Stimulated activated naive B cell treated with anti-CD40 and anti-IgM and Interleukin-4, amounts not matched to agents 10 μg/mL and 1 μg/mL and 100 μg/mL, for 72 hours (primary cell): ENCODE measurements at regions not wholly inside any gene's neighbourhood (a gene's known extent, or its start where the extent isn't known, plus 50 kb on each side); places are given as distances from the start of the nearest gene placed in this dataset.

ENCODE experiments used
- ATAC-seq, 2 donors: fragments of 150-1000 bp; cut with Tn5 transposase; replicated peaks; 2 replicates each; pipeline ENCODE4 v1.10.0; 2021; ENCODE audit warnings: moderate library complexity in 1 of 2
- DNase-seq: peaks from one replicate; pipeline ENCODE4 v3.0.0; 2021
- H3K27ac Mint-ChIP-seq: one replicate; pipeline ENCODE4 v1.8.0; 2022; ENCODE audit warnings: mild to moderate bottlenecking, mixed read lengths
- H3K27me3 Mint-ChIP-seq, 2 donors: one replicate each; pipeline ENCODE4 v1.8.0; 2022; ENCODE audit warnings: mixed read lengths in 2 of 2
- H3K36me3 Mint-ChIP-seq, 2 donors: one replicate each; pipeline ENCODE4 v1.8.0; 2022; ENCODE audit warnings: mixed read lengths in 2 of 2, mild to moderate bottlenecking in 1 of 2
- H3K4me1 Mint-ChIP-seq, 2 donors: one replicate each; pipeline ENCODE4 v1.8.0; 2022; ENCODE audit warnings: mixed read lengths in 2 of 2, mild to moderate bottlenecking in 1 of 2
- H3K4me3 Mint-ChIP-seq, 2 donors: one replicate each; pipeline ENCODE4 v1.8.0; 2022; ENCODE audit warnings: mild to moderate bottlenecking in 2 of 2, mixed read lengths in 2 of 2, moderate library complexity in 1 of 2
- H3K9me3 Mint-ChIP-seq, 2 donors: one replicate each; pipeline ENCODE4 v1.8.0; 2022; ENCODE audit warnings: mixed read lengths in 2 of 2, mild to moderate bottlenecking in 1 of 2

DNA sequence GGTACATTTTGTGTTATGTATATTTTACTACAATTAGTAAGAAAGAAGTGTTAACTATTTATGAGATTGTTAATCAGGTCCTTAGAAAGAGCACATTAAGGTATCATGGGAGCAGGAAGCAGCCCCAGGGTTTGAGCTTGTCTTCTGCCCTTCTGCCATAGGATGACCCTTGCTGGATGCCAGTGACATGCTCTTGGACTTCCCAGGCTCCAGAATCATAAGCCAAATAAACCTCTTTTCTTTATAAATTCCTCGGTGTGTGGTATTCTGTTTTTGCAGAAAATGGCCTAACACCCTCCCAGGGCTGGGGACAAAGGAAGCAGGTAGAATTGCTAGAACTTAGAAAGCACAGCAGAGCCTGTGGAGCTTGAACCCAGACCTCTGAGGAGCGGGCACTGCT, 164.7 kb downstream of the VRK1 start:
- Mint-ChIP-seq H3K27me3 (no peaks in the 10 kb centered on the region), H3K4me1 (peaks cover 33 to 58% of the 10 kb centered on the region in 2 donors), H3K27ac (peak overlapping the region; percentile 75), H3K36me3 (peaks cover 15 to 38% of the 10 kb centered on the region in 2 donors), H3K9me3 (peaks cover 12 to 17% of the 10 kb centered on the region in 2 donors), H3K4me3 (no peak overlapping the region)
- DNase-seq (no peak), ATAC-seq (no peak)

DNA sequence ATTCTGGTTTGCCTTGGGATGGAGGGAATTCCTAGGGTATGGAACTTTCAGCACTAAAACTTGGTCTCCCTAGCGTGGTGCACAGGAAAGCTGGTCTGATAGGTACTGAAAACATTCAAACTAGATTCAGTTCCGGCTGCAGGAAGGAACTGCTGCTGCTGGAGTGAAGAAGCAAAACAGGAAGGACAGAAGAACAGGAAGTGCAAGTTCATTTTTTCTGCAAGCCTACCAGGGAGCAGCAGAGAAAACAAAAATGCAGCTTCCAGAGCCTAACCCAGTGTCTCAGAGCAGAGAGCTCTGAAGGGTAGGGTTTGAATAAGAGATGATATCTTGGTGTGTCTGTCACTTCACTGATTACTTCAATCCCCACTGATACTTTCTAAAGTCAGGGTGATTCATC, 165.2 kb downstream of the VRK1 start:
- no peaks in the 10 kb centered on the region for H3K27me3 Mint-ChIP-seq
- H3K27ac Mint-ChIP-seq: peak overlapping the region; percentile 75
- H3K36me3 Mint-ChIP-seq: peaks cover 15 to 34% of the 10 kb centered on the region in 2 donors
- peaks cover 13 to 17% of the 10 kb centered on the region in 2 donors for H3K9me3 Mint-ChIP-seq
- H3K4me3 Mint-ChIP-seq: no peak overlapping the region
- H3K4me1 Mint-ChIP-seq: peaks cover 33 to 62% of the 10 kb centered on the region in 2 donors
- peak; percentile 82 to 90 for ATAC-seq
- peak; percentile 17 for DNase-seq

DNA sequence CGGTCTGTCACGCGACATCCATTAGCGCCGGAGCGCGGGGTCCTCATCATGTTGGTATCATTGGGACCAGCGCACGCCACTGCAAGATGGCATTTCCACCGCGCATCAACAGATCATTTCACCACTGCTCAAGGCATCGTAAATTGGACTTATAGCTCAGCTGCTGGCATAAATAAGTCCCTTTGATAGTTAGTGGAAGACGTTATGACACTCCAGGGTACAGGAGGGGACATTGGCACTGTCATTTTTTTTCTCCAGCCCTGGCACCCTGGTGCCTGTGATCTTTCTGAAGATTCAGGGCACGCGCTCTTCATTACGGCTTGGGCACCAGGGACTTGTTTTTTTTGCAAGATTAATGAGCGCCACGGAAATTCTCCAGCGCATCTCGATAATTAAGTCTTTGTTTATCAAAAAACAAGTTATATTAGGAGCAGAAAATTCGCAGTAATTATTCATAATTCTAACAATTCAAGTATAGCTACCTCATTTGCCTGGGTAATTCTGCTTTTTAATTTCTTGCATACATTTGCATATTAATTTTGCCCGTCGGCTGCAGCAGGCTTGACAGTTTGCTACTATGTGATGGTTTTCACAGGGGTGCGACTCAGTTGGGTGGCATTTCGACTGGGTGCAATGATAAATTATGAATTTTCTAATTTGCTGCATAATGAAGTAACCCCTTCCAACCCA, 167.7 kb downstream of the VRK1 start:
- Mint-ChIP-seq H3K9me3 (peaks cover 14 to 17% of the 10 kb centered on the region in 2 donors), H3K4me3 (no peak overlapping the region), H3K36me3 (peaks cover 18 to 31% of the 10 kb centered on the region in 2 donors), H3K4me1 (peaks cover 31 to 62% of the 10 kb centered on the region in 2 donors), H3K27me3 (no peaks in the 10 kb centered on the region), H3K27ac (no peak overlapping the region)
- ATAC-seq (no peak), DNase-seq (no peak)

DNA sequence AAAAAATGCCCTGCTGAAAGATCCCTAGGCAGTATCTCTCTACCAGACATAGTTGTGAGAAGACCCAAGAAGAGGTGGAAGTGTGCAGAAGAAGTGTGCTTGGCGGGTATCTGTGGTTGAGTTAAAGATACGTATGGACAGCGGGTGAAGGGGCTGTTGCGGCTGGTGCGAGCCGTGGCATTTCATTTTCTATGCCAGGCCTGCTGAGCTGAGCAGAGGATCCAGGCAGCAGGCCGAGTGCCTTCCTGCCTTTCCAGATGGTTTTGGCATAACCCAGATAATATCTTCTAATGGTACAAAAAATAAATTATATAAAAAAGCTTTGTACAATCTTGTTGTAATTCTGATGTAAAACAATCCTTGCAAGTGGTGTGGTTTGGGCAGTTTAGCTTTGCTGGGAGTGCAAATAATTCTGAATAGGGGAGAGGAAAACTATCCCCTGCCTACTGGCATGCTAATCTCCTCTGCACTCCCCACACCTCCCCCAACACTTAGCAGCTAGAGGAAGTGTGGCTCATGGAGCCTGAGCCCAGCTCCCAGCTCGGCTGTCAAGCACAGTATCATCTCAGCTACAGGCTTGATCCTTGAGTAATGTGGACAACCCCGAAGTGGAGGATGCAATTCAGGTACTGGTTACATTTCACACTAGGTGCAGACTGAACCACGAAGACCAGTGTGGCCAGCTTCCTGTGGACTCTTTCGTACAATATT, 168.9 kb downstream of the VRK1 start:
- peaks cover 13 to 26% of the 10 kb centered on the region in 2 donors for H3K36me3 Mint-ChIP-seq
- peaks cover 25 to 50% of the 10 kb centered on the region in 2 donors for H3K4me1 Mint-ChIP-seq
- H3K4me3 Mint-ChIP-seq: no peak overlapping the region
- H3K9me3 Mint-ChIP-seq: peaks cover 11 to 13% of the 10 kb centered on the region in 2 donors
- no peak overlapping the region for H3K27ac Mint-ChIP-seq
- no peaks in the 10 kb centered on the region for H3K27me3 Mint-ChIP-seq
- DNase-seq (no peak), ATAC-seq (no peak)

DNA sequence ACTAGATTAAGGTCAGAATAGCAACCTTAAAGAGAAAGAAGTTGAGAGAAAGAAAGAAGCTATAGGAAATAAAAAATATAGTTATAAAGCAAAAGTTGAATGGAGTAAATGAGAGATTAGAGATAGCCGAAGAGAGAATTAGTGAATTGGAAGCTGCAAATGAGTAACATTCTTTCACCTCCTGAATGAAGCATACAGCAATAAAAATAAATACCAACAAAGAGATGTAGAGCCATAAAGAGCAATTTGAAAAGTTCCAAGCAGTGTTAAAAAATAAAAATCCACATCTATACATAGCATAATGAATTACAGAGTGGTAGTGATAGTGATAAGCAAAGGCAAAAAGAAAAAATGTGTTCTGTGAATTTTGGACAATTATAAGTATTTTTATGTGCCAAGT, 177.9 kb downstream of the VRK1 start:
- H3K36me3 Mint-ChIP-seq: peaks cover 6 to 17% of the 10 kb centered on the region in 2 donors
- DNase-seq (no peak), ATAC-seq (no peak)
- peaks cover 14 to 24% of the 10 kb centered on the region in 2 donors for H3K9me3 Mint-ChIP-seq
- H3K4me1 Mint-ChIP-seq: peaks cover 0 to 7% of the 10 kb centered on the region in 2 donors
- no peak overlapping the region for H3K27ac Mint-ChIP-seq
- peaks cover 12 to 16% of the 10 kb centered on the region in 2 donors for H3K27me3 Mint-ChIP-seq
- H3K4me3 Mint-ChIP-seq: no peak overlapping the region

DNA sequence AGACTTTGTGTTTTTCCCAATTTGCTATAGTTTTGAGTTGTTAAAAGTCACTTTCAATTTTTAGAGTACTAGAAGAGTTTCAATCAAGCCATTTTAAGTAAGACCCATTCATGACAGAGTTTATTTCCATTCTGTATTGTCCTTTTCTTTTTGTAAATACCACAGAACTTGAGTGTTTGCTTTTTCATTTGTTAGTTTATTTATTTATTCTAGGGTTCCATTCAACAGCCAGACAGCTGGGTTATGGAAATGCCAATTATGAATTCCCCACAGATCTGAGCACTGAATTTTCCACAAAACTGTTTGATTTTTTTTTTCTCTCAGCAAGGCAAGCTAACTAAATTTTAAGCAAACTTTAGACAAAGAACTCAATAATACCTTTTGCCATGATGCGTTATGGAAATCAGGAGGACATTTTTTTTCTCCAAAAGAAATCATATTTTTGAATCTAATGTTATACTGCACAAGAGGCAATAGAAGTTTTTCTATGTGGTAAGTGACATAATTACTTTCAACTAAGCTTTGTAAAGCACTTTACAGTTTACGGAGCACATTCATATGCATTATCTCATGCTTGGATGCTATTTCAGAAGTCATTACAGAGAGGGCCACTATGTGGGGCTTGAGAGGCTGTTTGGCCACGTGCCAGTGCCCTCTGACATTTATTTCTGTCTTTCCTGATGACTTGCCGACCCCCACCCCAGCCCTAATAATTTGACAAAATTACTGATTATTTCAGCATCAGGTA, 181.5 kb downstream of the VRK1 start:
- ATAC-seq (no peak), DNase-seq (no peak)
- Mint-ChIP-seq H3K27ac (no peak overlapping the region), H3K27me3 (peaks cover 17 to 27% of the 10 kb centered on the region in 2 donors), H3K36me3 (peaks cover 8 to 16% of the 10 kb centered on the region in 2 donors), H3K4me3 (no peak overlapping the region), H3K4me1 (peaks cover 0 to 7% of the 10 kb centered on the region in 2 donors), H3K9me3 (peaks cover 11 to 15% of the 10 kb centered on the region in 2 donors)

DNA sequence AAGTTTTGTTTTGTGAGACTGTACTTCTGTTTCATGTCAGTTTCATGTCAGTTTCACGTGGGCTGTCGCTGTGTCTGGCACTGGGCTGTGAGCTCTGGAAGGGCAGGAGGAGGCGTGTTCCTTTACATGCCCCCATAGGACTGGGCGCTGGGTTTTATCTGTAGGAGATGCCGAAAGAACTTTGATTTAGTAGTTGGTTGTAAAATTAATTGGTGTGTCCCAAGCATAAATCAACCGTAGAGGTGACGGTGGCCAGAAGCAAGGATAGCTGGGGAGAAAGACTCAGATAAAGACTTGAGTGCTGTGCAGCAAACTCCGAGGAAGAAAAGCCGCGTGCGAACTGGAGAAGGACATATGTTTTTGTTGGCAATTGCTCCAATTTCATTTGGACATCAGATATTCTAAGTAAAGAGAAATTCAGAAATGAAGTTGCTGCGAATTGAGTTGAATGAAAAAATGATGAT, 182.5 kb downstream of the VRK1 start:
- H3K27me3 Mint-ChIP-seq: peaks cover 17 to 32% of the 10 kb centered on the region in 2 donors

DNA sequence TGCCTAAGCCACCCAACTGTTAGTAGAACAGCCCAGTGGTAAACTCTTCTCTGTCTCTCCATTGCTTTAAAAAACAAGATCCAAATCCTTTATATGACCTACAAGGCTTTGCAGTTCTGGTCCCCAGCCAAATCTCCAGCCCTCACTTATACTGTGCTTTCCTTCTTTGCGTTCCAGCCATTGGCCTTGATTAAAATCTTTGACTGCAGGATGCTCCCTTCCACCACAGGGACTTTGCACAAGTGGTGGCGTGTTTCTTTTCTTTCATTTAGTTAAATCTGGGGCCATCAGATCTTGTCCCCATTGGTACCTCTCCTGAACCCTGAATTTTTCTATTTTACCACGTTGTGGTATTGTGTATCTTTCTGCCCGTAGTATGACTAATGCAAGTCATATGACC, 183.7 kb downstream of the VRK1 start:
- peaks cover 6 to 8% of the 10 kb centered on the region in 2 donors for H3K36me3 Mint-ChIP-seq
- peaks cover 20 to 32% of the 10 kb centered on the region in 2 donors for H3K27me3 Mint-ChIP-seq
- ATAC-seq: no peak
- H3K4me3 Mint-ChIP-seq: no peak overlapping the region
- H3K9me3 Mint-ChIP-seq: peaks cover 3% of the 10 kb centered on the region in 2 donors
- no peak overlapping the region for H3K27ac Mint-ChIP-seq
- H3K4me1 Mint-ChIP-seq: peaks cover 0 to 9% of the 10 kb centered on the region in 2 donors
- no peak for DNase-seq

More for the DNA sequence above, 182.5 kb downstream of the VRK1 start:
- H3K27ac Mint-ChIP-seq: no peak overlapping the region
- peaks cover 6 to 7% of the 10 kb centered on the region in 2 donors for H3K9me3 Mint-ChIP-seq
- H3K4me3 Mint-ChIP-seq: no peak overlapping the region
- H3K4me1 Mint-ChIP-seq: peaks cover 0 to 7% of the 10 kb centered on the region in 2 donors
- H3K36me3 Mint-ChIP-seq: peaks cover 8 to 12% of the 10 kb centered on the region in 2 donors
- DNase-seq (no peak), ATAC-seq (no peak)

DNA sequence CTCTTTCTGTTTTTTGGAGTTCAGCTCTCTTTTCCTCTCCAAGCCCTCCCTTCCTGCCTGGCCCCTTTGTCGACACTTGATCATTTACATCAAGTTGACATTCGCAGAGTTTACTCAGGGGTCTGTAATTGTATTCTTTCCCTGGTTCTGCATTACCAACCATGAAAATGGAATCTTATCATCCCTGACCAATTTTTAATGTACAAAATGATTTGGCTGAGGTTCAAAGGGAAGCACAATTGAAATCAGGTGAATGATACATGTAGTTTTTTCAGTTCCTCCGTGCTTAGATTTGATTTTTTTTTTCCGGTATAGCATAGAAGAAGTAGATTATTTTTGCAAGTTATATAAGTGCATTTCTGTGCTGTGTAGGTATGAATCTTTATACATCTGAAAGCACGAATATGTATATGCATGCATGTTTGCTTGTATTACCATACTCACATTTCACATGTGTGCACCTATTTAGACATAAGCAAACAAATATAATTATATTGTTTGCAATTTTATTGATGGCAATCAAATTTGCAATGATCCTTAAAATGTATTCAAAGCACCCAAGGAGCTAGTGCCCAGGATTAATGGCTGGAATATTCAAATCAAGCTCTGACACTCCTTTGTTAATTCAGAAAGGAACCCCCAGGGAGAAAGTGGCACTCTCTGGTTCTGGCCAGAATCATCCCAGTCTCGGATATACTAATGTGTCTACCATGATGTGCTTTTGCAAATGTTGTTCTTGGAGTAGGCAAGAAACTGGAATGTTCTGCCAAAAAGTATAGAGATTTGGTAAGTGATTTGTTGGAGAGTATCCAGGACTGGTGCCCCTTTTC, 189.3 kb downstream of the VRK1 start:
- peaks cover 3 to 6% of the 10 kb centered on the region in 2 donors for H3K36me3 Mint-ChIP-seq
- peaks cover 17 to 41% of the 10 kb centered on the region in 2 donors for H3K4me1 Mint-ChIP-seq
- H3K27me3 Mint-ChIP-seq: peaks cover 3 to 7% of the 10 kb centered on the region in 2 donors
- ATAC-seq (no peak), DNase-seq (no peak)
- H3K4me3 Mint-ChIP-seq: peak overlapping the region in 1 of 2 donors; percentile 15
- no peak overlapping the region for H3K27ac Mint-ChIP-seq
- peaks cover 0 to 5% of the 10 kb centered on the region in 2 donors for H3K9me3 Mint-ChIP-seq

DNA sequence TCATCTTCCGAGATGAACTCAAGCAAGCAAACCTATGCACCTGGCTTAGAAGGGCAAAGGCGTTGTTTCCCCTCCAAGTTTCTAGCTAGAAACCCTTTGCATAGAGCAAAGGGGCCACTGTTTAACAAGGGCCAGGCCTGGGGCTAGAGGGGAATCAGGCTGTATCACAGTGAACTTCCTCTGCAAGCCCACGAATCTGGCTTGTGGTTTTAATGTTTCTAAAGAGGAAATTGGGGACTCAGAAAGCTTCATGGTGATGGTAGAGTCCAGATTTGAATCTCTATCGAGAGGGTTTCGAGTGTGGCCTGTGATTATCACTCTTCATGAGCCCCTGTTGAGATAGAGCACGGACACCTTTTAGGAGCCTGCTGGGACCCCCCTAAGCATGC, 189.9 kb downstream of the VRK1 start:
- H3K27ac Mint-ChIP-seq: no peak overlapping the region
- peaks cover 3 to 7% of the 10 kb centered on the region in 2 donors for H3K27me3 Mint-ChIP-seq
- DNase-seq (no peak), ATAC-seq (peak; percentile 83 to 86)
- H3K36me3 Mint-ChIP-seq: peaks cover 3 to 6% of the 10 kb centered on the region in 2 donors
- peaks cover 17 to 41% of the 10 kb centered on the region in 2 donors for H3K4me1 Mint-ChIP-seq
- H3K4me3 Mint-ChIP-seq: peak overlapping the region in 1 of 2 donors; percentile 25
- peaks cover 0 to 5% of the 10 kb centered on the region in 2 donors for H3K9me3 Mint-ChIP-seq

DNA sequence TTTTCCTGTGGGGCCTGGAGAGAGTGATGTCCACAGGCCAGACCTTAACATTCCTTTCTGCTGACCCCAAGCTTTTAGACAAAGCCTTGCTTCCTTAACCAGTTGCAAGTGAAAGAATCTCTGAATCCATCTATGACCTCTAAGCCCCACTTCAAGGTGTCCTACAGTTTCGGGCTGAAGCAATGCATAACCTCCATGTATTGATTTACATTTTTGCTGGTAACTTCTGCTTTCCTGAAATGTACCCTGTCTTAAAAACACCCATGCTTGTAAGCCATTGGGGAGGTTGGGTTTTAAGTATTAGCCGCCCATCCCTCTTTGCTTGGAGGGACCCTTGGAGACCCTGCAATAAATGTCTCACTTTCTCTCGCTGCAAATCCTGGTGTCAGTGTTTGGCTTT, 190.6 kb downstream of the VRK1 start:
- Mint-ChIP-seq H3K27ac (no peak overlapping the region), H3K27me3 (peaks cover 3 to 7% of the 10 kb centered on the region in 2 donors), H3K4me3 (no peak overlapping the region), H3K4me1 (peaks cover 17 to 41% of the 10 kb centered on the region in 2 donors), H3K36me3 (peaks cover 3 to 8% of the 10 kb centered on the region in 2 donors), H3K9me3 (peaks cover 0 to 5% of the 10 kb centered on the region in 2 donors)
- peak in 1 of 2 donors; percentile 23 for ATAC-seq
- DNase-seq: no peak

DNA sequence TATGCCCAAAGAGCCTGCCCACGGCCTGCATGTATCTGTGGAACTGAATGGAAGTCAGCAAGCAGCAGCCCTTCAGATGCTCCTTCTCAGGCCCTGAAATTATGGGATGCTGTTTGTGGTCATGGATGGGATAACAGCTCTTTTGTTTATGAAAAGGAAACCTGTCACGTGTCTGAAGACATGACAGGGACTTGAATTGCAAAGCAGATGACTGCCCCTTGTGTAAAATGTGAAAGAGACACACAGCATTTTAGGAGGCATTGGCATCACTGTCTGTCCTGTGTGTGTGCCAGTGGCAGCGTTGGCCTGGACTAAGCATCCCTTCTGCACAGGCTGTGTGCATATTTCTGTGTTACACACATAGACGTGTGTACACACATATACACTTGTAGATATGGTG, 192.1 kb downstream of the VRK1 start:
- Mint-ChIP-seq H3K9me3 (peaks cover 0 to 5% of the 10 kb centered on the region in 2 donors), H3K4me1 (peaks cover 17 to 41% of the 10 kb centered on the region in 2 donors), H3K4me3 (no peak overlapping the region), H3K27ac (no peak overlapping the region), H3K36me3 (peaks cover 4 to 11% of the 10 kb centered on the region in 2 donors), H3K27me3 (peaks cover 0 to 3% of the 10 kb centered on the region in 2 donors)
- ATAC-seq: no peak
- no peak for DNase-seq

DNA sequence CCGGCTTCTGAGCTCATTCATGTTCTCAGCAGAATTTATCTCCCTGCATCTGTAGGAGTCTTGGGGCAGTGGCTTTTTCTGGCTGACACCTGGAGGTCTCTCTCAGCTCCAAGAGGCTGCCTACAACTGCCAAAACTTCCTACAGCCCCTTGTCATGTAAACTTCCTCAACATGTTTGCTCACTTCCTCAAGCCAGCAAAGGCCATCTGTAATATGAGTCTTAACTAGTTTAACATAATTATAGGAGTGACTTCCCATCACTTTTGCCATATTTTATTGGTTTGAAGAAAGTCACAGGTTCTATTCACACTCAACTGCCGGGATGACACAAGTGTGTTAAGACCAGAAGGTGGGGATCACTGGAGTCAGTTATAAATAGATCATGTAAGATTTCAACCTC, 194.0 kb downstream of the VRK1 start:
- no peak overlapping the region for H3K4me3 Mint-ChIP-seq
- H3K9me3 Mint-ChIP-seq: peaks cover 0 to 5% of the 10 kb centered on the region in 2 donors
- no peak overlapping the region for H3K27ac Mint-ChIP-seq
- peaks cover 15 to 35% of the 10 kb centered on the region in 2 donors for H3K4me1 Mint-ChIP-seq
- H3K36me3 Mint-ChIP-seq: peaks cover 4 to 11% of the 10 kb centered on the region in 2 donors
- peaks cover 0 to 9% of the 10 kb centered on the region in 2 donors for H3K27me3 Mint-ChIP-seq
- ATAC-seq: no peak
- no peak for DNase-seq
